ENCODE measurements at regions not wholly inside any gene's neighbourhood (a gene's known extent, or its start where the extent isn't known, plus 50 kb on each side); places are given as distances from the start of the nearest gene placed in this dataset.

GRCh38 chr14:40410708-40411107, 978.5 kb upstream of the FBXO33 start:
- no peak for TF ChIP-seq RAD21 (IDR thresholded peaks at IDR 0.05; ENCODE audit: low read depth)
- no peak for TF ChIP-seq POLR2A (IDR thresholded peaks at IDR 0.05; ENCODE audit: borderline replicate concordance, extremely low read depth, insufficient read depth, insufficient read length)
- TF ChIP-seq, protein P1, sequence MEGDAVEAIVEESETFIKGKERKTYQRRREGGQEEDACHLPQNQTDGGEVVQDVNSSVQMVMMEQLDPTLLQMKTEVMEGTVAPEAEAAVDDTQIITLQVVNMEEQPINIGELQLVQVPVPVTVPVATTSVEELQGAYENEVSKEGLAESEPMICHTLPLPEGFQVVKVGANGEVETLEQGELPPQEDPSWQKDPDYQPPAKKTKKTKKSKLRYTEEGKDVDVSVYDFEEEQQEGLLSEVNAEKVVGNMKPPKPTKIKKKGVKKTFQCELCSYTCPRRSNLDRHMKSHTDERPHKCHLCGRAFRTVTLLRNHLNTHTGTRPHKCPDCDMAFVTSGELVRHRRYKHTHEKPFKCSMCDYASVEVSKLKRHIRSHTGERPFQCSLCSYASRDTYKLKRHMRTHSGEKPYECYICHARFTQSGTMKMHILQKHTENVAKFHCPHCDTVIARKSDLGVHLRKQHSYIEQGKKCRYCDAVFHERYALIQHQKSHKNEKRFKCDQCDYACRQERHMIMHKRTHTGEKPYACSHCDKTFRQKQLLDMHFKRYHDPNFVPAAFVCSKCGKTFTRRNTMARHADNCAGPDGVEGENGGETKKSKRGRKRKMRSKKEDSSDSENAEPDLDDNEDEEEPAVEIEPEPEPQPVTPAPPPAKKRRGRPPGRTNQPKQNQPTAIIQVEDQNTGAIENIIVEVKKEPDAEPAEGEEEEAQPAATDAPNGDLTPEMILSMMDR (IDR thresholded peaks at IDR 0.05 in 2 of 3, conservative IDR thresholded peaks at IDR 0.05 in 1 of 3; ENCODE audit: borderline replicate concordance in 1 of 3, insufficient read depth in 1 of 3, low read depth in 2 of 3, low read length in 2 of 3): no peak
- no peak for TF ChIP-seq SRF (IDR thresholded peaks at IDR 0.05; ENCODE audit: low read depth)
- TF ChIP-seq ZBTB33 (IDR thresholded peaks at IDR 0.05; ENCODE audit: extremely low read depth, insufficient replicate concordance, low read length): no peak
- no peak for TF ChIP-seq EZH2 (IDR thresholded peaks at IDR 0.05)
